Stomach (tissue), 8 donors: ENCODE measurements at regions not wholly inside any gene's neighbourhood (a gene's known extent, or its start where the extent isn't known, plus 50 kb on each side); places are given as distances from the start of the nearest gene placed in this dataset.

Experiments
- DNase-seq, 2 donors: peaks; one replicate each; pipeline versions ENCODE4 v3.0.0 to v3.0.0-alpha.2; 2013 to 2019
- H3K27ac ChIP-seq, 5 donors: fragments of 200-600 bp in 4 of 5; sonication (generic) in 4 of 5; one replicate each; pipeline ENCODE4 v1.5.1; 2013 to 2019; ENCODE audit warnings: mild to moderate bottlenecking in 1 of 5, moderate library complexity in 1 of 5
- H3K27me3 ChIP-seq, 3 donors: fragments of 200-600 bp; sonication (generic); one replicate each; pipeline ENCODE4 v1.5.1; 2017 to 2019; ENCODE audit warnings: mixed run types in 1 of 3
- H3K36me3 ChIP-seq, 4 donors: fragments of 200-600 bp; sonication (generic); 1 replicate in 3 of 4; 2 replicates in 1 of 4; pipeline ENCODE4 v1.5.1; 2016 to 2019
- H3K4me1 ChIP-seq, 4 donors: fragments of 200-600 bp; sonication (generic); one replicate each; pipeline ENCODE4 v1.5.1; 2016 to 2019
- H3K4me3 ChIP-seq, 4 donors: fragments of 200-600 bp; sonication (generic) in 3 of 4; one replicate each; pipeline ENCODE4 v1.5.1; 2016 to 2019; ENCODE audit warnings: mild to moderate bottlenecking in 1 of 4
- H3K9me3 ChIP-seq, 4 donors: fragments of 200-600 bp; sonication (generic); one replicate each; pipeline ENCODE4 v1.5.1; 2016 to 2019
- CTCF ChIP-seq, 7 experiments: fragments of 450-650 bp in 4 of 7; fragments of 200-600 bp in 3 of 7; sonication (generic) in 3 of 7; IDR thresholded peaks; one replicate each; pipeline ENCODE4 v1.5.1; 2016 to 2019; ENCODE audit warnings: antibody characterized with exemption in 7 of 7, control low read depth in 2 of 7, mild to moderate bottlenecking in 1 of 7
- EP300 ChIP-seq: sonication (generic); formaldehyde crosslinking; IDR thresholded peaks from one replicate; pipeline ENCODE4 v1.6.1; 2017; ENCODE audit warnings: antibody characterized with exemption
- POLR2A ChIP-seq, 4 donors: fragments of 450-650 bp; IDR thresholded peaks; one replicate each; pipeline ENCODE4 v1.6.1; 2016; ENCODE audit warnings: antibody characterized with exemption in 4 of 4, control low read depth in 2 of 4, mild to moderate bottlenecking in 1 of 4, moderate library complexity in 1 of 4
- POLR2AphosphoS5 ChIP-seq, 3 donors: sonication (generic); formaldehyde crosslinking; IDR thresholded peaks; one replicate each; pipeline ENCODE4 v1.6.1; 2016; ENCODE audit warnings: antibody characterized with exemption in 3 of 3
- WGBS, 5 donors: extraction: QIAGEN DNeasy Blood & Tissue Kit in 3 of 5; methylation state at CpG; one replicate each; pipeline versions ENCODE4 v1.1.5 to v1.1.7; 2013 to 2018; 5-methylcytosine and 5-hydroxymethylcytosine counted together
- intact Hi-C: fragments of 100-400 bp; cut with DNase I; formaldehyde crosslinking; loops from one replicate; pipeline ENCODE4 v1.15.1; 2023; ENCODE audit warnings: low total_unique reads
- donor health status: healthy with polysubstance abuse.
- donor health status: Bipolar disorder and iron deficiency.
- donor health status: healthy.

DNA sequence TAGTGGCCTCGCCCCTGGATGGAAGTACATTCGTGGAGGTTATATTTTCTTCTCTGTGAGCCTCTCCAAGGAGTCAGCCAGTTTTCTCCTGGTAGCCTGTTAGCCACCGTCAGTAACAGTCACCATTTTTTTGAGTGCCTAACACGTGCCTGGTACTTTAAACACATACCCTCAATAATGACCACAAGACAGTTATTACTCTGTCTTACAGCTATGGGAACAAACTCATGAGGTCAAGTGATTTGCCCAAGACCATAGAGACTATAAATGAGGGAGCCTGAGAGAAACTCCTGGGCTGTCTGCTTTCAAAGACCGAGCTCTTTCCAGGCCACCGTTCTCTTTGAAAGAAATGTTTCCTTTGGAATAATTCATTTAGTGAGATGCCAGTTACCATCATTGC, 90.4 kb downstream of the PALM2AKAP2 start:
- Histone ChIP-seq H3K27ac (no peak overlapping the region), H3K36me3 (no peaks in the 10 kb centered on the region), H3K4me1 (peaks cover 0 to 12% (median 0%) of the 10 kb centered on the region in 4 donors), H3K9me3 (no peaks in the 10 kb centered on the region), H3K4me3 (no peak overlapping the region), H3K27me3 (no peaks in the 10 kb centered on the region)
- WGBS, 5 donors: 61 to 72% (median 69%) methylated on average over 6 of the region's 6 CpGs
- intact Hi-C loops: no loop called here
- TF ChIP-seq CTCF (IDR thresholded peaks at IDR 0.05): no peak
- DNase-seq: no peak

DNA sequence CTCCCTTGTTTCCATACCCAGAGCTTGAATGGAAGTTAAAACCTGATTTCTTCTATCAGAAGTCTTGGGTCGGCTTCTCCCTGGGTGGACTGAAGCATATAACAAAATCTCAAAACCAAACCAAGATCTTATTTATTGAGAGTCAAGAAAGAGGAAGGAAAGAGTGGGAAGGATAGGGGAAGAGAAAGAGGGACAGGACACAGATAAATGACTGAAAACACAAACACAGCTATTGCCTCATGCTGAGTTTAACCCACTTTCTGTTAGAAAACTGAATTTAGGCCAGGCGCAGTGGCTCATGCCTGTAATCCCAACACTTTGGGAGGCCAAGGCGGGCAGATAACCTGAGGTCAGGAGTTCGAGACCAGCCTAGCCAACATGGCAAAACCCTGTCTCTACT, 92.9 kb downstream of the PALM2AKAP2 start:
- Histone ChIP-seq H3K4me3 (no peak overlapping the region), H3K36me3 (no peaks in the 10 kb centered on the region), H3K27me3 (peaks cover 0 to 6% (median 0%) of the 10 kb centered on the region in 3 donors), H3K9me3 (no peaks in the 10 kb centered on the region), H3K4me1 (peaks cover 0 to 12% (median 0%) of the 10 kb centered on the region in 4 donors), H3K27ac (no peak overlapping the region)
- 76 to 90% (median 81%) methylated on average over 4 of the region's 4 CpGs for WGBS, 5 donors
- intact Hi-C loops: no loop called here
- DNase-seq: no peak
- TF ChIP-seq POLR2AphosphoS5 (IDR thresholded peaks at IDR 0.05) (no peak), POLR2A (IDR thresholded peaks at IDR 0.05) (no peak), CTCF (IDR thresholded peaks at IDR 0.05) (no peak), EP300 (no peak)

DNA sequence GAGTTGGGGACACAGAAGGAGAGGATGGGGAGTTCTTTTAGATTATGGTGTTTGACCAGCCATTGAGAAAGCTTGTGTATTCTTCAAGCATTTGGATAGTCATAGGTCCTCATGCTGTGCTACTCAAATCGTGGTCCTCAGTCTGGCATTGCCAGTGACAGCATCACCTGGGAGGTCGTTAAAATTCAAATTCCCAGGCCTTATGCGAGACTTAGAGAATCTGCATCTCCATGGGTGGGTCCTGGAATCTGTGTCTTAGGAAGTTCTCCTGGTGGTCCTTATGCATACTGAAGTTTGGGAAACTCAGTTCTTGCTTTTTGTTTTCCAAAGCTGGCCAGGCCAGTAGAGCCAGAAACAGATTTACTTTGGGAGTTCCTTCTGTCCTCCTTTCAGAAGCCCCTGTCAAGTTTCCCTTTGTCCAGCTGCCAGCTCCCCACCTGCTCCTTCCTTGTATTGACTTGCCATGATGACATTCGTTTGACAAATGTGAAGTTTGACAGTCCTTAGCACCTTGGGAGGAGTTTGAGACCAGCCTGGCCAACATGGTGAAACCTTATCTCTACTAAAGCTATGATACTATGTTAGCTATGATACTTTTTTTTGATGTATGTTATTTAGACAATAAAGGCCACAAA, 95.6 kb downstream of the PALM2AKAP2 start:
- H3K4me1 ChIP-seq: no peaks in the 10 kb centered on the region
- no peak for DNase-seq
- no peaks in the 10 kb centered on the region for H3K9me3 ChIP-seq
- 58 to 71% (median 67%) methylated on average over 4 of the region's 4 CpGs for WGBS, 5 donors
- H3K36me3 ChIP-seq: no peaks in the 10 kb centered on the region
- intact Hi-C loops: no loop called here
- H3K4me3 ChIP-seq: no peak overlapping the region
- peaks cover 0 to 6% (median 0%) of the 10 kb centered on the region in 3 donors for H3K27me3 ChIP-seq
- no peak overlapping the region for H3K27ac ChIP-seq
- TF ChIP-seq EP300: no peak
- TF ChIP-seq CTCF (IDR thresholded peaks at IDR 0.05): no peak
- TF ChIP-seq POLR2A (IDR thresholded peaks at IDR 0.05): no peak
- no peak for TF ChIP-seq POLR2AphosphoS5 (IDR thresholded peaks at IDR 0.05)

GRCh38 chr9:109880276-109881169, 100.5 kb downstream of the PALM2AKAP2 start:
- intact Hi-C loops: no loop called here
- 63 to 79% (median 67%) methylated on average over 10 of the region's 10 CpGs for WGBS, 5 donors
- no peak for DNase-seq
- no peaks in the 10 kb centered on the region for H3K36me3 ChIP-seq
- no peak overlapping the region for H3K27ac ChIP-seq
- H3K27me3 ChIP-seq: peaks cover 0 to 6% (median 0%) of the 10 kb centered on the region in 3 donors
- H3K4me1 ChIP-seq: no peaks in the 10 kb centered on the region
- H3K4me3 ChIP-seq: no peak overlapping the region
- no peak for TF ChIP-seq EP300
- peak in 4 of 7 experiments; percentile 7 to 62 (median 40) for TF ChIP-seq CTCF (IDR thresholded peaks at IDR 0.05)
- no peaks in the 10 kb centered on the region for H3K9me3 ChIP-seq
